OCI-LY7 (cell line): ENCODE measurements at regions not wholly inside any gene's neighbourhood (a gene's known extent, or its start where the extent isn't known, plus 50 kb on each side); places are given as distances from the start of the nearest gene placed in this dataset.

ENCODE experiments used
- BruUV-seq: library from RNA; stranded (reverse); fragments of 400-500 nt; replicated peaks from 2 replicates; lab custom pipeline; 2021; lab: Mats Ljungman, UMichigan
- CTCF ChIA-PET: fragments of 300-600 bp; sonication (Branson Sonifier 250); formaldehyde crosslinking; loops from one replicate; lab custom pipeline; 2022; ENCODE audit warnings: antibody characterized with exemption; ENCODE audit not compliant: unreplicated experiment; lab: Charles Lee
- POLR2A ChIA-PET: fragments of 300-600 bp; sonication (Branson Sonifier 250); formaldehyde crosslinking; loops from one replicate; lab custom pipeline; 2022; ENCODE audit warnings: antibody characterized with exemption; lab: Charles Lee
- DNase-seq: peaks from one replicate; pipeline ENCODE4 v3.0.0-alpha.2; 2015; ENCODE audit warnings: low spot score
- H2AFZ ChIP-seq: fragments of 200-600 bp; sonication (generic), shearing (Covaris generic); 2 replicates; pipeline ENCODE4 v1.6.1; 2014; ENCODE audit warnings: mild to moderate bottlenecking, antibody characterized with exemption, low read length, moderate library complexity
- H3K27ac ChIP-seq: fragments of 200-600 bp; sonication (generic); 2 replicates; pipeline ENCODE4 v1.5.1; 2014; ENCODE audit warnings: mixed run types, low read depth, mild to moderate bottlenecking, moderate library complexity, low read length, inconsistent platforms; ENCODE audit not compliant: poor library complexity, severe bottlenecking
- H3K36me3 ChIP-seq: fragments of 200-600 bp; sonication (generic); 2 replicates; pipeline ENCODE4 v1.6.1; 2014; ENCODE audit warnings: mild to moderate bottlenecking, antibody characterized with exemption, low read length, moderate library complexity, mixed read lengths; ENCODE audit not compliant: insufficient read depth
- H3K4me1 ChIP-seq: fragments of 200-600 bp; sonication (generic); 2 replicates; pipeline ENCODE4 v1.5.1; 2014; ENCODE audit warnings: mild to moderate bottlenecking, low read length; ENCODE audit not compliant: insufficient read depth, poor library complexity, severe bottlenecking
- H3K4me2 ChIP-seq: fragments of 200-600 bp; sonication (generic); 2 replicates; pipeline ENCODE4 v1.6.1; 2014; ENCODE audit warnings: mild to moderate bottlenecking, low read length
- H3K4me3 ChIP-seq: fragments of 200-600 bp; sonication (generic); 2 replicates; pipeline ENCODE4 v1.5.1; 2014; ENCODE audit warnings: mild to moderate bottlenecking, low read depth, low read length; ENCODE audit not compliant: poor library complexity, severe bottlenecking
- H3K79me2 ChIP-seq: fragments of 200-600 bp; sonication (generic); 2 replicates; pipeline ENCODE4 v1.6.1; 2016; ENCODE audit warnings: low read depth, mild to moderate bottlenecking, low read length, moderate library complexity, mixed read lengths; ENCODE audit not compliant: insufficient read depth
- H3K9me2 ChIP-seq: fragments of 200-600 bp; sonication (generic); 2 replicates; pipeline ENCODE4 v1.6.1; 2016; ENCODE audit warnings: mild to moderate bottlenecking, low read length, mixed read lengths; ENCODE audit not compliant: insufficient read depth
- H3K9me3 ChIP-seq: fragments of 200-600 bp; sonication (generic); 2 replicates; pipeline ENCODE4 v1.6.1; 2014; ENCODE audit warnings: mild to moderate bottlenecking, mixed run types, low read length, mixed read lengths
- H4K20me1 ChIP-seq: fragments of 200-600 bp; sonication (generic); 2 replicates; pipeline ENCODE4 v1.6.1; 2014; ENCODE audit warnings: mild to moderate bottlenecking, antibody characterized with exemption, low read length, moderate library complexity, mixed read lengths; ENCODE audit not compliant: insufficient read depth
- CTCF ChIP-seq: fragments of 200-600 bp; sonication (generic); conservative IDR thresholded peaks from 2 replicates; pipeline ENCODE4 v1.5.1; 2014; ENCODE audit warnings: mild to moderate bottlenecking, antibody characterized with exemption, low read length, moderate library complexity, mixed read lengths
- EZH2phosphoT487 ChIP-seq: fragments of 200-600 bp; sonication (generic); IDR thresholded peaks from 2 replicates; pipeline ENCODE4 v1.6.1; 2018; ENCODE audit warnings: low read depth, borderline replicate concordance, mild to moderate bottlenecking, mixed run types, antibody characterized with exemption, low read length, moderate library complexity, mixed read lengths
- intact Hi-C: fragments of 100-400 bp; cut with micrococcal nuclease; formaldehyde crosslinking; loops from one replicate; pipeline ENCODE4 v1.10.0; 2022; ENCODE audit not compliant: unreplicated experiment

GRCh38 chr10:28810057-28810870 is 132.9 kb downstream of the BAMBI start:
- TF ChIP-seq CTCF (no peak), EZH2phosphoT487 (no peak)
- Histone ChIP-seq H3K9me3 (no peaks in the 10 kb centered on the region), H3K9me2 (no peaks in the 10 kb centered on the region), H3K79me2 (no peaks in the 10 kb centered on the region), H3K4me3 (no peak overlapping the region), H3K4me2 (no peak overlapping the region), H3K36me3 (no peaks in the 10 kb centered on the region), H4K20me1 (no peaks in the 10 kb centered on the region), H3K27ac (no peak overlapping the region), H2AFZ (no peak overlapping the region), H3K4me1 (no peaks in the 10 kb centered on the region)
- DNase-seq, result no peak
- ChIA-PET CTCF (no interaction called here), POLR2A (interaction anchor here (0.7 kb wide), 1 partner anchor 156 kb away, joined by 3 read pairs; no protein-coding TSS in a partner anchor)
- intact Hi-C loops, result no loop called here
- BruUV-seq, result no TSS peak

- DNase-seq, result no peak
Measured at GRCh38 chr10:28811639-28812349, 134.5 kb downstream of the BAMBI start.

More at GRCh38 chr10:28811639-28812349, 134.5 kb downstream of the BAMBI start:
- no peak overlapping the region for H3K4me3 ChIP-seq
- no peak overlapping the region for H3K4me2 ChIP-seq
- TF ChIP-seq EZH2phosphoT487 (no peak), CTCF (no peak)
- no peak overlapping the region for H3K27ac ChIP-seq
- no TSS peak for BruUV-seq
- intact Hi-C loops, result no loop called here
- no peaks in the 10 kb centered on the region for H4K20me1 ChIP-seq
- no peaks in the 10 kb centered on the region for H3K9me2 ChIP-seq
- H3K79me2 ChIP-seq, result no peaks in the 10 kb centered on the region
- H3K36me3 ChIP-seq, result no peaks in the 10 kb centered on the region
- H2AFZ ChIP-seq, result no peak overlapping the region
- H3K9me3 ChIP-seq, result no peaks in the 10 kb centered on the region
- no peaks in the 10 kb centered on the region for H3K4me1 ChIP-seq
- ChIA-PET POLR2A (interaction anchor here (0.6 to 0.7 kb wide), 2 partner anchors 24 to 94 kb away, joined by 3 to 4 read pairs; no protein-coding TSS in a partner anchor), CTCF (no interaction called here)
